Ishikawa (cell line): ENCODE measurements at regions not wholly inside any gene's neighbourhood (a gene's known extent, or its start where the extent isn't known, plus 50 kb on each side); places are given as distances from the start of the nearest gene placed in this dataset.

ENCODE experiments used
- CREB1 ChIP-seq: IDR thresholded peaks from 2 replicates; pipeline ENCODE4 v1.6.1; 2012; ENCODE audit warnings: low read depth
- REST ChIP-seq: IDR thresholded peaks from 2 replicates; pipeline ENCODE4 v1.6.1; 2012; ENCODE audit warnings: low read depth, mild to moderate bottlenecking
- USF1 ChIP-seq: IDR thresholded peaks from 2 replicates; pipeline ENCODE4 v1.6.1; 2012

GRCh38 chrX:117053260-117053659, 590.5 kb upstream of the CT83 start:
- TF ChIP-seq USF1 (no peak), REST (no peak), CREB1 (no peak)
